ENCODE measurements at regions not wholly inside any gene's neighbourhood (a gene's known extent, or its start where the extent isn't known, plus 50 kb on each side); places are given as distances from the start of the nearest gene placed in this dataset.

GRCh38 chr12:28958553-28959195, 190.4 kb upstream of the FAR2 start:
- no peaks in the 10 kb centered on the region for H3K27me3 ChIP-seq (ENCODE audit: low read length)
- no peaks in the 10 kb centered on the region for H3K79me2 ChIP-seq (ENCODE audit: low read length)

GRCh38 chr12:28961948-28962384, 187.1 kb upstream of the FAR2 start:
- H3K79me2 ChIP-seq (ENCODE audit: low read length), result no peaks in the 10 kb centered on the region
- H3K9ac ChIP-seq (ENCODE audit: low read length), result no peak overlapping the region
- no peaks in the 10 kb centered on the region for H3K9me3 ChIP-seq (ENCODE audit: low read length)
- no peaks in the 10 kb centered on the region for H3K27me3 ChIP-seq (ENCODE audit: low read length)
- no peak overlapping the region for H3K4me2 ChIP-seq (ENCODE audit: low read depth, low read length, poor library complexity, severe bottlenecking)
- H3K4me3 ChIP-seq (ENCODE audit: low read length), result no peak overlapping the region
- H4K20me1 ChIP-seq (ENCODE audit: insufficient read depth, low read depth, low read length), result no peaks in the 10 kb centered on the region
- no peak overlapping the region for H3K27ac ChIP-seq (ENCODE audit: low read length)
- no peaks in the 10 kb centered on the region for H3K9me2 ChIP-seq (replicated peaks; ENCODE audit: insufficient read depth, low read length)
- no peak for DNase-seq
- no peak overlapping the region for H2AFZ ChIP-seq (ENCODE audit: low read length)
- H3K36me3 ChIP-seq (ENCODE audit: insufficient read depth, low read length), result no peaks in the 10 kb centered on the region
- H3K4me1 ChIP-seq (ENCODE audit: low read length), result no peaks in the 10 kb centered on the region

More at GRCh38 chr12:28958553-28959195, 190.4 kb upstream of the FAR2 start:
- no peak for DNase-seq
- H2AFZ ChIP-seq (ENCODE audit: low read length), result no peak overlapping the region
- H3K9me3 ChIP-seq (ENCODE audit: low read length), result no peaks in the 10 kb centered on the region
- H3K27ac ChIP-seq (ENCODE audit: low read length), result no peak overlapping the region
- H3K9me2 ChIP-seq (replicated peaks; ENCODE audit: insufficient read depth, low read length), result no peaks in the 10 kb centered on the region
- no peak overlapping the region for H3K4me2 ChIP-seq (ENCODE audit: low read depth, low read length, poor library complexity, severe bottlenecking)
- H3K4me3 ChIP-seq (ENCODE audit: low read length), result no peak overlapping the region
- H3K36me3 ChIP-seq (ENCODE audit: insufficient read depth, low read length), result no peaks in the 10 kb centered on the region
- no peaks in the 10 kb centered on the region for H3K4me1 ChIP-seq (ENCODE audit: low read length)
- H4K20me1 ChIP-seq (ENCODE audit: insufficient read depth, low read depth, low read length), result no peaks in the 10 kb centered on the region
- H3K9ac ChIP-seq (ENCODE audit: low read length), result no peak overlapping the region

GRCh38 chr12:28963554-28963953, 185.5 kb upstream of the FAR2 start:
- H3K9me3 ChIP-seq (ENCODE audit: low read length), result no peaks in the 10 kb centered on the region
- H3K36me3 ChIP-seq (ENCODE audit: insufficient read depth, low read length), result no peaks in the 10 kb centered on the region
- no peak overlapping the region for H3K4me3 ChIP-seq (ENCODE audit: low read length)
- H3K4me1 ChIP-seq (ENCODE audit: low read length), result no peaks in the 10 kb centered on the region
- H4K20me1 ChIP-seq (ENCODE audit: insufficient read depth, low read depth, low read length), result no peaks in the 10 kb centered on the region
- no peak overlapping the region for H3K9ac ChIP-seq (ENCODE audit: low read length)
- no peak overlapping the region for H3K4me2 ChIP-seq (ENCODE audit: low read depth, low read length, poor library complexity, severe bottlenecking)
- DNase-seq, result peak; percentile 53
- no peaks in the 10 kb centered on the region for H3K79me2 ChIP-seq (ENCODE audit: low read length)
- no peaks in the 10 kb centered on the region for H3K9me2 ChIP-seq (replicated peaks; ENCODE audit: insufficient read depth, low read length)
- no peaks in the 10 kb centered on the region for H3K27me3 ChIP-seq (ENCODE audit: low read length)
- H2AFZ ChIP-seq (ENCODE audit: low read length), result no peak overlapping the region
- no peak overlapping the region for H3K27ac ChIP-seq (ENCODE audit: low read length)

GRCh38 chr12:28966046-28966780, 182.9 kb upstream of the FAR2 start:
- no peak for DNase-seq
- Histone ChIP-seq H3K4me1 (ENCODE audit: low read length) (no peaks in the 10 kb centered on the region), H4K20me1 (ENCODE audit: insufficient read depth, low read depth, low read length) (no peaks in the 10 kb centered on the region), H3K4me3 (ENCODE audit: low read length) (no peak overlapping the region), H3K79me2 (ENCODE audit: low read length) (no peaks in the 10 kb centered on the region), H3K9me3 (ENCODE audit: low read length) (no peaks in the 10 kb centered on the region), H3K9ac (ENCODE audit: low read length) (no peak overlapping the region), H3K36me3 (ENCODE audit: insufficient read depth, low read length) (no peaks in the 10 kb centered on the region), H3K27me3 (ENCODE audit: low read length) (no peaks in the 10 kb centered on the region), H3K4me2 (ENCODE audit: low read depth, low read length, poor library complexity, severe bottlenecking) (no peak overlapping the region), H3K9me2 (replicated peaks; ENCODE audit: insufficient read depth, low read length) (no peaks in the 10 kb centered on the region), H3K27ac (ENCODE audit: low read length) (no peak overlapping the region), H2AFZ (ENCODE audit: low read length) (no peak overlapping the region)

- no peaks in the 10 kb centered on the region for H3K9me3 ChIP-seq (ENCODE audit: low read length)
- H3K79me2 ChIP-seq (ENCODE audit: low read length), result no peaks in the 10 kb centered on the region
- no peaks in the 10 kb centered on the region for H3K36me3 ChIP-seq (ENCODE audit: insufficient read depth, low read length)
- DNase-seq, result no peak
- no peak overlapping the region for H3K4me3 ChIP-seq (ENCODE audit: low read length)
- H3K9me2 ChIP-seq (replicated peaks; ENCODE audit: insufficient read depth, low read length), result no peaks in the 10 kb centered on the region
- H2AFZ ChIP-seq (ENCODE audit: low read length), result no peak overlapping the region
- no peak overlapping the region for H3K4me2 ChIP-seq (ENCODE audit: low read depth, low read length, poor library complexity, severe bottlenecking)
- H3K4me1 ChIP-seq (ENCODE audit: low read length), result no peaks in the 10 kb centered on the region
- no peaks in the 10 kb centered on the region for H4K20me1 ChIP-seq (ENCODE audit: insufficient read depth, low read depth, low read length)
- no peak overlapping the region for H3K27ac ChIP-seq (ENCODE audit: low read length)
- H3K27me3 ChIP-seq (ENCODE audit: low read length), result no peaks in the 10 kb centered on the region
- H3K9ac ChIP-seq (ENCODE audit: low read length), result no peak overlapping the region
These were observed 181.7 kb upstream of the FAR2 start for GRCh38 chr12:28967426-28967825.

- no peak for DNase-seq
- no peak overlapping the region for H2AFZ ChIP-seq (ENCODE audit: low read length)
- H3K4me2 ChIP-seq (ENCODE audit: low read depth, low read length, poor library complexity, severe bottlenecking), result no peak overlapping the region
- no peak overlapping the region for H3K27ac ChIP-seq (ENCODE audit: low read length)
- no peaks in the 10 kb centered on the region for H3K79me2 ChIP-seq (ENCODE audit: low read length)
- H3K9me3 ChIP-seq (ENCODE audit: low read length), result no peaks in the 10 kb centered on the region
- H3K9ac ChIP-seq (ENCODE audit: low read length), result no peak overlapping the region
- no peaks in the 10 kb centered on the region for H3K36me3 ChIP-seq (ENCODE audit: insufficient read depth, low read length)
- 0 out of 2 replicates have a peak, but pooled peaks cover 2% of the 10 kb centered on the region for H3K9me2 ChIP-seq (replicated peaks; ENCODE audit: insufficient read depth, low read length)
- no peaks in the 10 kb centered on the region for H3K4me1 ChIP-seq (ENCODE audit: low read length)
- no peak overlapping the region for H3K4me3 ChIP-seq (ENCODE audit: low read length)
- no peaks in the 10 kb centered on the region for H4K20me1 ChIP-seq (ENCODE audit: insufficient read depth, low read depth, low read length)
- H3K27me3 ChIP-seq (ENCODE audit: low read length), result no peaks in the 10 kb centered on the region
These were observed 175.6 kb upstream of the FAR2 start for GRCh38 chr12:28973491-28973890.

- H3K27ac ChIP-seq (ENCODE audit: low read length), result no peak overlapping the region
These were observed 174.9 kb upstream of the FAR2 start for GRCh38 chr12:28974166-28974565.

GRCh38 chr12:28974883-28975282, 174.2 kb upstream of the FAR2 start:
- Histone ChIP-seq H3K27ac (ENCODE audit: low read length) (no peak overlapping the region), H2AFZ (ENCODE audit: low read length) (no peak overlapping the region), H3K4me1 (ENCODE audit: low read length) (no peaks in the 10 kb centered on the region), H3K9ac (ENCODE audit: low read length) (no peak overlapping the region), H3K27me3 (ENCODE audit: low read length) (no peaks in the 10 kb centered on the region), H3K79me2 (ENCODE audit: low read length) (no peaks in the 10 kb centered on the region), H3K9me2 (replicated peaks; ENCODE audit: insufficient read depth, low read length) (0 out of 2 replicates have a peak, but pooled peaks cover 2% of the 10 kb centered on the region), H3K9me3 (ENCODE audit: low read length) (no peaks in the 10 kb centered on the region), H4K20me1 (ENCODE audit: insufficient read depth, low read depth, low read length) (no peaks in the 10 kb centered on the region), H3K36me3 (ENCODE audit: insufficient read depth, low read length) (no peaks in the 10 kb centered on the region), H3K4me3 (ENCODE audit: low read length) (no peak overlapping the region), H3K4me2 (ENCODE audit: low read depth, low read length, poor library complexity, severe bottlenecking) (no peak overlapping the region)
- no peak for DNase-seq

More at GRCh38 chr12:28974166-28974565, 174.9 kb upstream of the FAR2 start:
- H3K27me3 ChIP-seq (ENCODE audit: low read length), result no peaks in the 10 kb centered on the region
- H3K9me2 ChIP-seq (replicated peaks; ENCODE audit: insufficient read depth, low read length), result 0 out of 2 replicates have a peak, but pooled peaks cover 2% of the 10 kb centered on the region
- no peaks in the 10 kb centered on the region for H3K36me3 ChIP-seq (ENCODE audit: insufficient read depth, low read length)
- H2AFZ ChIP-seq (ENCODE audit: low read length), result no peak overlapping the region
- H3K9me3 ChIP-seq (ENCODE audit: low read length), result no peaks in the 10 kb centered on the region
- no peaks in the 10 kb centered on the region for H4K20me1 ChIP-seq (ENCODE audit: insufficient read depth, low read depth, low read length)
- H3K4me3 ChIP-seq (ENCODE audit: low read length), result no peak overlapping the region
- no peak overlapping the region for H3K4me2 ChIP-seq (ENCODE audit: low read depth, low read length, poor library complexity, severe bottlenecking)
- no peak for DNase-seq
- H3K9ac ChIP-seq (ENCODE audit: low read length), result no peak overlapping the region
- H3K4me1 ChIP-seq (ENCODE audit: low read length), result no peaks in the 10 kb centered on the region
- H3K79me2 ChIP-seq (ENCODE audit: low read length), result no peaks in the 10 kb centered on the region

Measured in Karpas-422 (cell line).